Lower lobe of right lung (tissue), 2 donors: ENCODE measurements at regions not wholly inside any gene's neighbourhood (a gene's known extent, or its start where the extent isn't known, plus 50 kb on each side); places are given as distances from the start of the nearest gene placed in this dataset.

Experiments
- ATAC-seq, 2 donors: fragments of 200-7000 bp; cut with Tn5 transposase; one replicate each; pipeline ENCODE4 v1.9.1; 2020 to 2022; ENCODE audit warnings: mild to moderate bottlenecking in 2 of 2, moderate library complexity in 2 of 2
- DNase-seq: peaks from one replicate; pipeline ENCODE4 v3.0.0-alpha.2; 2020
- H3K27ac ChIP-seq: fragments of 200-600 bp; one replicate; pipeline ENCODE4 v1.8.0; 2022
- H3K27me3 ChIP-seq: fragments of 200-600 bp; one replicate; pipeline ENCODE4 v1.8.0; 2022; ENCODE audit warnings: low read depth
- H3K36me3 ChIP-seq: fragments of 200-600 bp; one replicate; pipeline ENCODE4 v1.8.0; 2022; ENCODE audit warnings: mild to moderate bottlenecking
- H3K4me1 ChIP-seq: fragments of 200-600 bp; one replicate; pipeline ENCODE4 v1.8.0; 2022
- H3K4me3 ChIP-seq: fragments of 200-600 bp; one replicate; pipeline ENCODE4 v1.8.0; 2022; ENCODE audit warnings: mild to moderate bottlenecking
- H3K9me3 ChIP-seq: fragments of 200-600 bp; one replicate; pipeline ENCODE4 v1.8.0; 2022
- intact Hi-C: fragments of 100-400 bp; cut with DNase I; formaldehyde crosslinking; loops from one replicate; pipeline ENCODE4 v1.11.0; 2022
- TF ChIP-seq, protein P1 (sequence below): fragments of 200-600 bp; IDR thresholded peaks from one replicate; pipeline ENCODE4 v1.8.0; 2022; ENCODE audit warnings: antibody characterized with exemption, mild to moderate bottlenecking
- donor health status: DM: no; HTN: yes; CAD: no; lungs with severe emphysema.

DNA sequence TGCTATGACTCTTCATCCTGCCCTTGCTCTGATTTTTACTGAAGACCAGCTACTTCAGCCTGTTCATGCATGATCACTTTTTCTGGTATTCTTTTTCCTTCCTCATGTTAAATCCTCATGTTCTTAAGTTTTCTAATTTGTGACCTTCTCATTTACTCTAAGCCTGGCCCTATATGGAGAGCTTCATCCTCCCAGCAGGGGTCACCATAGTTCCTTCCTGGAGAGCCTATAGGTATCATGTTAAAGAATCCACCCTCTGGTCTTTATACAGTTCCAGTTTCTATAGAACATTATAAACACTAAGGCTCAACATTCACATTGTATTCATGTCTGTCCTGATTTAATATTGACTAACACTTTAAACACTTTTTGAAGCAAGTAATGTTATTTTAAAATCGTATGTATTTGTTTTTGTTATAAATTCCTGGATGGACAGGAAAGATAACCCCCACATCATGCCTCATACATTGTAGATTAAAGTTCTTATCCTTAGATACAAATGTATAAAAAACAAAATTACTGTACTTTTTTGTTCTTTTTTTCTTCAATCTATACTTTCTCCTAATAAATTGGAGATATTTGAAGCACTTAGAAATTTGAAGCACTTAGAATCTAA, 53.8 kb upstream of the OTUD4 start:
- Histone ChIP-seq H3K4me1 (no peaks in the 10 kb centered on the region), H3K4me3 (no peak overlapping the region), H3K27me3 (no peaks in the 10 kb centered on the region), H3K27ac (no peak overlapping the region), H3K9me3 (no peaks in the 10 kb centered on the region), H3K36me3 (no peaks in the 10 kb centered on the region)
- TF ChIP-seq, protein P1, sequence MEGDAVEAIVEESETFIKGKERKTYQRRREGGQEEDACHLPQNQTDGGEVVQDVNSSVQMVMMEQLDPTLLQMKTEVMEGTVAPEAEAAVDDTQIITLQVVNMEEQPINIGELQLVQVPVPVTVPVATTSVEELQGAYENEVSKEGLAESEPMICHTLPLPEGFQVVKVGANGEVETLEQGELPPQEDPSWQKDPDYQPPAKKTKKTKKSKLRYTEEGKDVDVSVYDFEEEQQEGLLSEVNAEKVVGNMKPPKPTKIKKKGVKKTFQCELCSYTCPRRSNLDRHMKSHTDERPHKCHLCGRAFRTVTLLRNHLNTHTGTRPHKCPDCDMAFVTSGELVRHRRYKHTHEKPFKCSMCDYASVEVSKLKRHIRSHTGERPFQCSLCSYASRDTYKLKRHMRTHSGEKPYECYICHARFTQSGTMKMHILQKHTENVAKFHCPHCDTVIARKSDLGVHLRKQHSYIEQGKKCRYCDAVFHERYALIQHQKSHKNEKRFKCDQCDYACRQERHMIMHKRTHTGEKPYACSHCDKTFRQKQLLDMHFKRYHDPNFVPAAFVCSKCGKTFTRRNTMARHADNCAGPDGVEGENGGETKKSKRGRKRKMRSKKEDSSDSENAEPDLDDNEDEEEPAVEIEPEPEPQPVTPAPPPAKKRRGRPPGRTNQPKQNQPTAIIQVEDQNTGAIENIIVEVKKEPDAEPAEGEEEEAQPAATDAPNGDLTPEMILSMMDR, result peak; percentile 71
- ATAC-seq (peak; percentile 68 to 71), DNase-seq (no peak)
- intact Hi-C loops, result loop anchor here (10.0 kb wide), 1 partner anchor 371 kb away; no protein-coding TSS in a partner anchor

DNA sequence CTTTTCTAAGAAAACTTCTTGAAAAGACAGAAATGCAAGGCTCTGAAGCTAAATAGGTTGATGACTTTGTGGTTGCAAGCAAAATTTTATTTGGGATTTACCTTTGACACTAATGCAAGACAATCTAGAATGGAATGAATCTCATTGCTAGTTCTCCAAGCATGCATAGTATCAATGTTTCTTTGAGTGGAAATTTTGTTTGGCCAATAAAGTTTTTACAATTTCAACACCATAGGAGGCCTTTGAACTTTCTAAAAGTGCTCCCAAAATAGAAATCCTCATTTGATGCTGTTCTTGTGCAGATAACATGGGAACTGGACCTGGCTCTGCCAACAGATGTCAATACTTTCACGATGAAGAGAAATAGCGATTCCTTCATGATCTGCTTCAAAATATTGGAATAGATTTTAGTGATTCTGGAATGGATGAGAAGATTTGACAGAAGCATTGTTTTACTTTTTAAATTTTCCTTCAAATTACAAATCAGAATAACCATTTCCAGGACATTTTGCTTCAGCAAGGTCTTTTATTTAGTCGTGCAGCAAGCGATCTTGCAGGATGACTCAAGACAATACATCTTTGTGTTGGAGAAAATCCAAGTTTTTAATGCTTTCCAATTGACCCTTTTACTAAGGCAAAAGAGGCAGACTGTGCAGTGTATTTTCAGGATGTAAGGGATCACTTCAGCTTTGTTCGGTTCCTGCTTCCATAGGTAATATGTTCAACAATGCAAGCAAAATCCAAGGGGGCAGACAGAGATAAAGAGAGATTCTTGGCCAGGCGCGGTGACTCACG, 51.7 kb upstream of the OTUD4 start:
- H3K27me3 ChIP-seq, result no peaks in the 10 kb centered on the region
- intact Hi-C loops, result loop anchor here (10.0 kb wide), 1 partner anchor 373 kb away; no protein-coding TSS in a partner anchor
- ATAC-seq (no peak), DNase-seq (no peak)
- no peak overlapping the region for H3K4me3 ChIP-seq
- no peaks in the 10 kb centered on the region for H3K36me3 ChIP-seq
- H3K4me1 ChIP-seq, result no peaks in the 10 kb centered on the region
- H3K27ac ChIP-seq, result no peak overlapping the region
- no peaks in the 10 kb centered on the region for H3K9me3 ChIP-seq
- TF ChIP-seq, protein P1, result no peak

DNA sequence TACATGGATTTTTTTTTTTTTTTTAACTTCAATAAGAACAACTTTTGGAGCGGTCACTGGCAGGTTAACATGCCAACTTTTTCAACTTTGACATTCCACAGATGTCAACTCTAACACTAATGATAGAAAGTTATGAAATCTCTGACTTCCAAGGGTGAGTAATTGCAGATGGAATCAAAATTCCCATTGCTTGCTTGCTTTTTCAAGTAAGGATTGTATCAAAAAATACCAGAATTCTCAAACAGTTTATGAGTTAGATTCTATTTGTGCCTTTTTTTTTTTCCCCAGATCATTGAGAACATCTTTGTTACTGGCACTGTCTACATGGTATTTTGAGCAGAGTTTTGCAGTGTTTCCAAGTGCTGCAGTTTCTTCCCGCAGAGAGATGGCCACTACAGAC, 50.3 kb upstream of the OTUD4 start:
- intact Hi-C loops, result loop anchor here (10.0 kb wide), 1 partner anchor 374 kb away; no protein-coding TSS in a partner anchor
- Histone ChIP-seq H3K36me3 (no peaks in the 10 kb centered on the region), H3K9me3 (no peaks in the 10 kb centered on the region), H3K27ac (no peak overlapping the region), H3K27me3 (no peaks in the 10 kb centered on the region), H3K4me1 (no peaks in the 10 kb centered on the region), H3K4me3 (no peak overlapping the region)
- DNase-seq (no peak), ATAC-seq (no peak)
- TF ChIP-seq, protein P1, result no peak
